ENCODE measurements at regions not wholly inside any gene's neighbourhood (a gene's known extent, or its start where the extent isn't known, plus 50 kb on each side); places are given as distances from the start of the nearest gene placed in this dataset.
"Not testable (repeated sequence)": the region's sequence is repeated elsewhere in the genome, so short reads cannot be mapped to it uniquely, and the experiment has no call there.

DNA sequence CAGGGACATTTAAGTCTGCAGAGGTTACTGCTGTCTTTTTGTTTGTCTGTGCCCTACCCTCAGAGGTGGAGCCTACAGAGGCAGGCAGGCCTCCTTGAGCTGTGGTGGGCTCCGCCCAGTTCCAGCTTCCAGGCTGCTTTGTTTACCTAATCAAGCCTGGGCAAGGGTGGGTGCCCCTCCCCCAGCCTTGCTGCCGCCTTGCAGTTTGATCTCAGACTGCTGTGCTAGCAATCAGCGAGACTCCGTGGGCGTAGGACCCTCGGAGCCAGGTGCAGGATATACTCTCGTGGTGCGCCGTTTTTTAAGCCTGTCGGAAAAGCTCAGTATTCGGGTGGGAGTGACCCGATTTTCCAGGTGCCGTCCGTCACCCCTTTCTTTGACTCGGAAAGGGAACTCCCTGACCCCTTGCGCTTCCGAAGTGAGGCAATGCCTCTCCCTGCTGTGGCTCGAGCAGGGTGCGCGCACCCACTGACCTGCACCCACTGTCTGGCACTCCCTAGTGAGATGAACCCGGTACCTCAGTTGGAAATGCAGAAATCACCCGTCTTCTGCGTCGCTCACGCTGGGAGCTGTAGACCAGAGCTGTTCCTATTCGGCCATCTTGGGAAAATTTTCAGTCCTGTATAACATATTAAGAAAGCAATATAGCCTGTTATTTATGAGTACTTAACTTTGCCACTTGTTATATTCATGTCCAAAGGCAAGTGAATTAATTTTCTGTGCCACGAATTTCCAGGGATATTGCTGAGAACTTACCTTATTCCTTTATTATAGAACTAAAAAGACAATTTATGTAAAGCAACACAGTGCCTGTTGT, 485.1 kb upstream of the GRIN3A start:
- TF ChIP-seq CTCF (IDR thresholded peaks at IDR 0.05; ENCODE audit: insufficient read depth, low read length); POLR2AphosphoS5 (IDR thresholded peaks at IDR 0.05; ENCODE audit: low read depth); REST (IDR thresholded peaks at IDR 0.05; ENCODE audit: insufficient replicate concordance, low read depth); GABPA (IDR thresholded peaks at IDR 0.05; ENCODE audit: low read depth); SPI1 (IDR thresholded peaks at IDR 0.05; ENCODE audit: borderline replicate concordance, low read depth): not testable (repeated sequence)
